A549 (cell line): ENCODE measurements at regions not wholly inside any gene's neighbourhood (a gene's known extent, or its start where the extent isn't known, plus 50 kb on each side); places are given as distances from the start of the nearest gene placed in this dataset.

ENCODE experiments used
- CEBPB ChIP-seq, 2 experiments: fragments of >200 bp in 1 of 2; sonication (Bioruptor Twin) in 1 of 2; formaldehyde crosslinking in 1 of 2; IDR thresholded peaks; 2 replicates each; pipeline ENCODE4 v1.6.1; 2012 to 2016
- JUN ChIP-seq, 2 experiments: fragments of >200 bp; sonication (Bioruptor Twin); formaldehyde crosslinking; IDR thresholded peaks; 2 replicates in 1 of 2; 3 replicates in 1 of 2; pipeline ENCODE4 v1.6.1; 2016 to 2017
- KDM5A ChIP-seq: fragments of 200-600 bp; sonication (generic); IDR thresholded peaks from 2 replicates; pipeline ENCODE4 v1.6.1; 2016; ENCODE audit warnings: antibody characterized with exemption, mild to moderate bottlenecking
- POLR2A ChIP-seq: IDR thresholded peaks from 2 replicates; pipeline ENCODE4 v1.6.1; 2012; ENCODE audit warnings: mild to moderate bottlenecking, low read length
- POLR2AphosphoS2 ChIP-seq: conservative IDR thresholded peaks from 2 replicates; pipeline ENCODE4 v1.6.1; 2012; ENCODE audit warnings: low read length, improper control_type of control experiment, inconsistent platforms
- TF ChIP-seq, protein P1 (sequence below): fragments of >200 bp; sonication (Bioruptor Twin); formaldehyde crosslinking; IDR thresholded peaks from 3 replicates; pipeline ENCODE4 v1.5.1; 2016

DNA sequence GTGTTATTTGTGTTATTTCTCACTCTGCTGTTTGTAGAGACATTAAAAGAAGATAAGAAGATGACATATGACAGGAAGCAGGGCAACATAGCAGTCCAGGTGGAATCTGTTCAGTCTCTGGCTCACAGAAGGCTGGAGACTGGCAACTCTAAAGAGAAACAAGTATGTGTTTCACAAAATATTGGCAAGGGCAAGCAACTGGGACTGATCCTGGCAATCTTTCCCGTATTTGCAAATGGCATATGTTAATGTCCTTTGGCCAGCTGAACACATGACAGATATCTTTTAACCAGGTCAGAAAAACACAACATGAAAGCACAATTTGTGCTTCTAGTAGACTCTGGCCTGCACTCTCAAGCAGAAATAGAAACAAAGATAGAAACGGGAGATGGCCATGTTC, 1354.1 kb upstream of the EPHA6 start:
- TF ChIP-seq POLR2AphosphoS2 (no peak), JUN (IDR thresholded peaks at IDR 0.05) (no peak), POLR2A (no peak), KDM5A (no peak), CEBPB (IDR thresholded peaks at IDR 0.05) (no peak)
- TF ChIP-seq, protein P1, sequence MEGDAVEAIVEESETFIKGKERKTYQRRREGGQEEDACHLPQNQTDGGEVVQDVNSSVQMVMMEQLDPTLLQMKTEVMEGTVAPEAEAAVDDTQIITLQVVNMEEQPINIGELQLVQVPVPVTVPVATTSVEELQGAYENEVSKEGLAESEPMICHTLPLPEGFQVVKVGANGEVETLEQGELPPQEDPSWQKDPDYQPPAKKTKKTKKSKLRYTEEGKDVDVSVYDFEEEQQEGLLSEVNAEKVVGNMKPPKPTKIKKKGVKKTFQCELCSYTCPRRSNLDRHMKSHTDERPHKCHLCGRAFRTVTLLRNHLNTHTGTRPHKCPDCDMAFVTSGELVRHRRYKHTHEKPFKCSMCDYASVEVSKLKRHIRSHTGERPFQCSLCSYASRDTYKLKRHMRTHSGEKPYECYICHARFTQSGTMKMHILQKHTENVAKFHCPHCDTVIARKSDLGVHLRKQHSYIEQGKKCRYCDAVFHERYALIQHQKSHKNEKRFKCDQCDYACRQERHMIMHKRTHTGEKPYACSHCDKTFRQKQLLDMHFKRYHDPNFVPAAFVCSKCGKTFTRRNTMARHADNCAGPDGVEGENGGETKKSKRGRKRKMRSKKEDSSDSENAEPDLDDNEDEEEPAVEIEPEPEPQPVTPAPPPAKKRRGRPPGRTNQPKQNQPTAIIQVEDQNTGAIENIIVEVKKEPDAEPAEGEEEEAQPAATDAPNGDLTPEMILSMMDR = no peak
